ENCODE measurements at regions not wholly inside any gene's neighbourhood (a gene's known extent, or its start where the extent isn't known, plus 50 kb on each side); places are given as distances from the start of the nearest gene placed in this dataset.

DNA sequence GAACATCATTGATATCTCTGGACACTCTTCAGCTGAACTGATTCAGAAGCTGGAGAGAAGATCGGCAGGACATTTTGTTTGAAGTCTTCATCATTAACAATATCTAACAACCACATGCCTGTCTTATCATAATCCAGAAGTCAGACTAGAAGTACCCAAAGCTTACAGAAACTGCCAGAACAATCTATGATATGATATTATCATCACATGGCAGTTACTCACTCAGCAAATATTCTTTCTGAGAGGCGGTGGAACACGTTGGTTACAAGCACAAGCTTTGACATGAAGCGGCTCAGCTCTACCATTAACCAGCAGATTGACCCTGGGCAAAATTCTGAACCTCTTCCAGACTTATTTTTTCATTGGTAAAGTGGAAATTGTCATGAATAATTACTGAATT is 69.4 kb upstream of the KIT start (continued):
- TF ChIP-seq, protein P1, sequence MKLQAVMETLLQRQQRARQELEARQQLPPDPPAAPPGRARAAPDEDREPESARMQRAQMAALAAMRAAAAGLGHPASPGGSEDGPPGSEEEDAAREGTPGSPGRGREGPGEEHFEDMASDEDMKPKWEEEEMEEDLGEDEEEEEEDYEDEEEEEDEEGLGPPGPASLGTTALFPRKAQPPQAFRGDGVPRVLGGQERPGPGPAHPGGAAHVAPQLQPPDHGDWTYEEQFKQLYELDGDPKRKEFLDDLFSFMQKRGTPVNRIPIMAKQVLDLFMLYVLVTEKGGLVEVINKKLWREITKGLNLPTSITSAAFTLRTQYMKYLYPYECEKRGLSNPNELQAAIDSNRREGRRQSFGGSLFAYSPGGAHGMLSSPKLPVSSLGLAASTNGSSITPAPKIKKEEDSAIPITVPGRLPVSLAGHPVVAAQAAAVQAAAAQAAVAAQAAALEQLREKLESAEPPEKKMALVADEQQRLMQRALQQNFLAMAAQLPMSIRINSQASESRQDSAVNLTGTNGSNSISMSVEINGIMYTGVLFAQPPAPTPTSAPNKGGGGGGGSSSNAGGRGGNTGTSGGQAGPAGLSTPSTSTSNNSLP (IDR thresholded peaks at IDR 0.05; ENCODE audit: borderline replicate concordance, low read depth, low read length), result peak; percentile 74; the same call in 1 of the 2 replicates
- TF ChIP-seq GATAD2A (IDR thresholded peaks at IDR 0.05) (no peak), HMG20A (CRISPR knock-in tag; conservative IDR thresholded peaks at IDR 0.05) (no peak), ZNF140 (CRISPR knock-in tag; IDR thresholded peaks at IDR 0.05) (no peak), ZNF175 (CRISPR knock-in tag; IDR thresholded peaks at IDR 0.05; ENCODE audit: low read depth) (no peak), BRD9 (IDR thresholded peaks at IDR 0.05; ENCODE audit: low read depth, partially characterized antibody) (no peak), POLR2G (IDR thresholded peaks at IDR 0.05; ENCODE audit: low read depth, low read length) (no peak), RBM14 (IDR thresholded peaks at IDR 0.05; ENCODE audit: borderline replicate concordance, insufficient read depth, low read depth, low read length) (no peak), ZNF12 (CRISPR knock-in tag; IDR thresholded peaks at IDR 0.05) (no peak), RBM15 (IDR thresholded peaks at IDR 0.05; ENCODE audit: insufficient read depth, low read length) (no peak), ZNF324 (CRISPR knock-in tag; IDR thresholded peaks at IDR 0.05) (no peak), PRMT5 (CRISPR knock-in tag; IDR thresholded peaks at IDR 0.05) (no peak), EGR1 (conservative IDR thresholded peaks at IDR 0.05) (no peak), SIX5 (IDR thresholded peaks at IDR 0.05; ENCODE audit: borderline replicate concordance in 1 of 2, insufficient read depth in 1 of 2, low read depth in 1 of 2, low read length in 2 of 2) (no peak), CAMTA2 (CRISPR knock-in tag; conservative IDR thresholded peaks at IDR 0.05) (no peak), CBFA2T2 (conservative IDR thresholded peaks at IDR 0.05) (peak; percentile 89), TCF7 (IDR thresholded peaks at IDR 0.05; ENCODE audit: borderline replicate concordance) (peak; percentile 94), NR4A1 (CRISPR knock-in tag; IDR thresholded peaks at IDR 0.05) (no peak), NR4A1 (tag; IDR thresholded peaks at IDR 0.05) (no peak), MXI1 (IDR thresholded peaks at IDR 0.05; ENCODE audit: low read depth, low read length) (no peak), POLR3G (IDR thresholded peaks at IDR 0.05; ENCODE audit: extremely low read depth, insufficient read length, insufficient replicate concordance) (no peak)
- TF ChIP-seq, protein P2, sequence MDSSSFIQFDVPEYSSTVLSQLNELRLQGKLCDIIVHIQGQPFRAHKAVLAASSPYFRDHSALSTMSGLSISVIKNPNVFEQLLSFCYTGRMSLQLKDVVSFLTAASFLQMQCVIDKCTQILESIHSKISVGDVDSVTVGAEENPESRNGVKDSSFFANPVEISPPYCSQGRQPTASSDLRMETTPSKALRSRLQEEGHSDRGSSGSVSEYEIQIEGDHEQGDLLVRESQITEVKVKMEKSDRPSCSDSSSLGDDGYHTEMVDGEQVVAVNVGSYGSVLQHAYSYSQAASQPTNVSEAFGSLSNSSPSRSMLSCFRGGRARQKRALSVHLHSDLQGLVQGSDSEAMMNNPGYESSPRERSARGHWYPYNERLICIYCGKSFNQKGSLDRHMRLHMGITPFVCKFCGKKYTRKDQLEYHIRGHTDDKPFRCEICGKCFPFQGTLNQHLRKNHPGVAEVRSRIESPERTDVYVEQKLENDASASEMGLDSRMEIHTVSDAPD (CRISPR knock-in tag; IDR thresholded peaks at IDR 0.05), result no peak
- TF ChIP-seq, protein P3, sequence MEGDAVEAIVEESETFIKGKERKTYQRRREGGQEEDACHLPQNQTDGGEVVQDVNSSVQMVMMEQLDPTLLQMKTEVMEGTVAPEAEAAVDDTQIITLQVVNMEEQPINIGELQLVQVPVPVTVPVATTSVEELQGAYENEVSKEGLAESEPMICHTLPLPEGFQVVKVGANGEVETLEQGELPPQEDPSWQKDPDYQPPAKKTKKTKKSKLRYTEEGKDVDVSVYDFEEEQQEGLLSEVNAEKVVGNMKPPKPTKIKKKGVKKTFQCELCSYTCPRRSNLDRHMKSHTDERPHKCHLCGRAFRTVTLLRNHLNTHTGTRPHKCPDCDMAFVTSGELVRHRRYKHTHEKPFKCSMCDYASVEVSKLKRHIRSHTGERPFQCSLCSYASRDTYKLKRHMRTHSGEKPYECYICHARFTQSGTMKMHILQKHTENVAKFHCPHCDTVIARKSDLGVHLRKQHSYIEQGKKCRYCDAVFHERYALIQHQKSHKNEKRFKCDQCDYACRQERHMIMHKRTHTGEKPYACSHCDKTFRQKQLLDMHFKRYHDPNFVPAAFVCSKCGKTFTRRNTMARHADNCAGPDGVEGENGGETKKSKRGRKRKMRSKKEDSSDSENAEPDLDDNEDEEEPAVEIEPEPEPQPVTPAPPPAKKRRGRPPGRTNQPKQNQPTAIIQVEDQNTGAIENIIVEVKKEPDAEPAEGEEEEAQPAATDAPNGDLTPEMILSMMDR (IDR thresholded peaks at IDR 0.05 in 2 of 3, conservative IDR thresholded peaks at IDR 0.05 in 1 of 3; ENCODE audit: insufficient read depth in 2 of 3, low read depth in 1 of 3, low read length in 3 of 3), result no peak
- TF ChIP-seq, protein P4, sequence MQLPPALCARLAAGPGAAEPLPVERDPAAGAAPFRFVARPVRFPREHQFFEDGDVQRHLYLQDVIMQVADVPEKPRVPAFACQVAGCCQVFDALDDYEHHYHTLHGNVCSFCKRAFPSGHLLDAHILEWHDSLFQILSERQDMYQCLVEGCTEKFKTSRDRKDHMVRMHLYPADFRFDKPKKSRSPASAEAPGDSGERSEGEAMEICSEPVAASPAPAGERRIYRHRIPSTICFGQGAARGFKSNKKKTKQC (CRISPR knock-in tag; IDR thresholded peaks at IDR 0.05), result no peak
